HepG2 (cell line): ENCODE measurements at regions not wholly inside any gene's neighbourhood (a gene's known extent, or its start where the extent isn't known, plus 50 kb on each side); places are given as distances from the start of the nearest gene placed in this dataset.

Experiments
- CBX1 ChIP-seq: IDR thresholded peaks from one replicate; pipeline ENCODE4 v1.6.1; 2016; ENCODE audit warnings: antibody characterized with exemption, low read depth
- ELF1 ChIP-seq: sonication (generic); formaldehyde crosslinking; IDR thresholded peaks from 2 replicates; pipeline ENCODE4 v1.4.0; 2020; ENCODE audit warnings: missing genetic modification reagents
- EZH2 ChIP-seq: conservative IDR thresholded peaks from 2 replicates; pipeline ENCODE4 v1.6.1; 2012; ENCODE audit warnings: mild to moderate bottlenecking, low read depth, low read length, moderate library complexity
- PBX3 ChIP-seq: sonication (generic); formaldehyde crosslinking; IDR thresholded peaks from 2 replicates; pipeline ENCODE4 v1.8.1; 2023; ENCODE audit warnings: missing genetic modification reagents, inconsistent platforms, borderline replicate concordance
- POLR2A ChIP-seq, 2 experiments: IDR thresholded peaks; 2 replicates each; pipeline ENCODE4 v1.6.1; 2011; ENCODE audit warnings: low read depth in 2 of 2, low read length in 2 of 2, mild to moderate bottlenecking in 1 of 2, moderate library complexity in 1 of 2; ENCODE audit not compliant: insufficient read depth in 1 of 2
- PRDM10 ChIP-seq: sonication (generic); formaldehyde crosslinking; IDR thresholded peaks from 2 replicates; pipeline ENCODE4 v1.4.0; 2020; ENCODE audit warnings: low read depth, missing genetic modification reagents
- SP4 ChIP-seq: sonication (generic); formaldehyde crosslinking; IDR thresholded peaks from 2 replicates; pipeline ENCODE4 v1.8.1; 2023; ENCODE audit warnings: mild to moderate bottlenecking, missing genetic modification reagents
- TCF12 ChIP-seq, 2 experiments: fragments of 450-650 bp in 1 of 2; sonication (generic) in 1 of 2; formaldehyde crosslinking in 1 of 2; IDR thresholded peaks; 2 replicates each; pipeline versions ENCODE4 v1.6.1 to v1.8.0; 2017 to 2022; ENCODE audit warnings: antibody characterized with exemption in 1 of 2, mild to moderate bottlenecking in 1 of 2, missing genetic modification reagents in 1 of 2, moderate library complexity in 1 of 2
- ZBTB21 ChIP-seq: sonication (generic); formaldehyde crosslinking; IDR thresholded peaks from 2 replicates; pipeline ENCODE4 v1.4.0; 2020; ENCODE audit warnings: missing genetic modification reagents
- ZNF552 ChIP-seq: sonication (generic); formaldehyde crosslinking; IDR thresholded peaks from 2 replicates; pipeline ENCODE4 v1.9.0; 2022; ENCODE audit warnings: missing genetic modification reagents, mild to moderate bottlenecking, borderline replicate concordance

GRCh38 chr6:37560737-37561103 is 61.0 kb upstream of the CCDC167 start:
- TF ChIP-seq TCF12 (IDR thresholded peaks at IDR 0.05) (no peak), TCF12 (CRISPR knock-in tag; IDR thresholded peaks at IDR 0.05) (no peak), CBX1 (no peak), POLR2A (IDR thresholded peaks at IDR 0.05; ENCODE audit: insufficient read depth in 1 of 2, low read depth in 2 of 2, low read length in 2 of 2) (no peak), SP4 (CRISPR knock-in tag) (no peak), ZNF552 (CRISPR knock-in tag) (no peak), PBX3 (no peak), ELF1 (CRISPR knock-in tag) (no peak), ZBTB21 (CRISPR knock-in tag) (no peak), EZH2 (no peak), PRDM10 (CRISPR knock-in tag) (no peak)
